Loucy (cell line): ENCODE measurements at regions not wholly inside any gene's neighbourhood (a gene's known extent, or its start where the extent isn't known, plus 50 kb on each side); places are given as distances from the start of the nearest gene placed in this dataset.

Source experiments
- CTCF ChIP-seq: fragments of 200-600 bp; sonication (generic); conservative IDR thresholded peaks from 2 replicates; pipeline ENCODE4 v1.5.1; 2014; ENCODE audit warnings: mild to moderate bottlenecking, antibody characterized with exemption, low read length
- EZH2phosphoT487 ChIP-seq: fragments of 200-600 bp; IDR thresholded peaks from 2 replicates; pipeline ENCODE4 v1.6.1; 2018; ENCODE audit warnings: antibody characterized with exemption, mild to moderate bottlenecking, moderate library complexity, borderline replicate concordance

- TF ChIP-seq CTCF: no peak
- TF ChIP-seq EZH2phosphoT487: no peak
Measured at GRCh38 chr16:87002717-87003413, 314.3 kb downstream of the C16orf95 start.
